ENCODE measurements at regions not wholly inside any gene's neighbourhood (a gene's known extent, or its start where the extent isn't known, plus 50 kb on each side); places are given as distances from the start of the nearest gene placed in this dataset.
"Not testable (repeated sequence)": the region's sequence is repeated elsewhere in the genome, so short reads cannot be mapped to it uniquely, and the experiment has no call there.

DNA sequence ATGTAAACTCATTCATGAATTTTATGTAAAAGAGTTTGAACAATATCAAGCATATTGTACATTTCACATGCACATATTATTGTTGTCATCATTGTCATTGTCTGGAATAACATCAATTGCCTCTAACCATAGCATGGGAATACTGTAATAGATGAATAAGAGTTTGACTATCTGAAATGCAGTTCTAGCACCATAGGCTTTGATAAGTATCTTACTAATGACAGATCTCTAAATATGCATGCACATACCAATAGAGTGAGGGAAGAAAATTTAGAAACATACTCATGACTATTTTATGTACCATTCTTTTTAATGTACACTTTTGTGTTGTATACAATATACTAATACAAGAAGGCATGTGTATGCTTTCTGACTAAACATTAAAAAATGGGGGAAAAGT is 161.6 kb upstream of the SPRY1 start:
- ATAC-seq (ENCODE audit: insufficient read depth, low read depth): no peak
- no peak overlapping the region for H2AFZ ChIP-seq (ENCODE audit: low read depth, low read length)
- DNase-seq: no peak
- no peaks in the 10 kb centered on the region for H3K79me2 ChIP-seq (ENCODE audit: insufficient read depth, low read length)
- no peak overlapping the region for H3K4me3 ChIP-seq (ENCODE audit: low read depth in 1 of 2, low read length in 2 of 2)
- H3K27me3 ChIP-seq (ENCODE audit: insufficient read depth, low read length, poor library complexity): no peaks in the 10 kb centered on the region
- no peaks in the 10 kb centered on the region; the same call in 1 of the 2 replicates for H3K36me3 ChIP-seq (ENCODE audit: insufficient read depth, low read length)
- no peaks in the 10 kb centered on the region for H3K9me3 ChIP-seq (ENCODE audit: insufficient read depth, low read length, severe bottlenecking)
- H3K9ac ChIP-seq (ENCODE audit: low read depth, low read length): no peak overlapping the region
- TF ChIP-seq EZH2 (IDR thresholded peaks at IDR 0.05; ENCODE audit: borderline replicate concordance, low read depth, low read length, severe bottlenecking): no peak
- H3K4me2 ChIP-seq (ENCODE audit: insufficient read depth, low read length): no peak overlapping the region
- no peaks in the 10 kb centered on the region for H4K20me1 ChIP-seq (ENCODE audit: insufficient read depth, low read length)
- no peak overlapping the region for H3K27ac ChIP-seq (ENCODE audit: low read length)
- no peaks in the 10 kb centered on the region for H3K4me1 ChIP-seq (ENCODE audit: insufficient read depth, low read length)

DNA sequence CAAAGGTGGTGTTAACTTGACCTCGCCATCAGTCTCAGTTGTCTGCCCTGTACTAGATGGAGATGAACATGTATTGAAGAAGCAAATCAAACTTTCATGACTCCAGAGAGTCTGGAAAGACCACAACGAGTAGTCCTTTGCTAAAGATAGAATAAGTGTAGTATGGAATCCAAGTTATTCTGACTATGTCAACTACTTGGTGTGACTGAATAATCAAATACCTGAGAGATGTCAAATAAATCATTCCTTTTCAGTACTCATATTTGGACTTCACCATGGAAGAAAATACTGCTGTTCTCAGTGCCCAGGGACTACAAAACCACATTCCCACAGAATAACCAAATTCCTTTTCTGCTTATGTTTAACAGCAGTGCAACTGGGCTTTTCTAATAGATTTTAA is 161.2 kb upstream of the SPRY1 start:
- DNase-seq: no peak
- Histone ChIP-seq H4K20me1 (ENCODE audit: insufficient read depth, low read length) (no peaks in the 10 kb centered on the region), H3K4me2 (ENCODE audit: insufficient read depth, low read length) (no peak overlapping the region), H3K36me3 (ENCODE audit: insufficient read depth, low read length) (no peaks in the 10 kb centered on the region; the same call in 1 of the 2 replicates), H3K79me2 (ENCODE audit: insufficient read depth, low read length) (no peaks in the 10 kb centered on the region), H2AFZ (ENCODE audit: low read depth, low read length) (no peak overlapping the region), H3K27me3 (ENCODE audit: insufficient read depth, low read length, poor library complexity) (no peaks in the 10 kb centered on the region), H3K9me3 (ENCODE audit: insufficient read depth, low read length, severe bottlenecking) (no peaks in the 10 kb centered on the region), H3K4me1 (ENCODE audit: insufficient read depth, low read length) (no peaks in the 10 kb centered on the region), H3K4me3 (ENCODE audit: low read depth in 1 of 2, low read length in 2 of 2) (no peak overlapping the region), H3K9ac (ENCODE audit: low read depth, low read length) (no peak overlapping the region), H3K27ac (ENCODE audit: low read length) (no peak overlapping the region)
- ATAC-seq (ENCODE audit: insufficient read depth, low read depth): no peak
- no peak for TF ChIP-seq EZH2 (IDR thresholded peaks at IDR 0.05; ENCODE audit: borderline replicate concordance, low read depth, low read length, severe bottlenecking)
- TF ChIP-seq, protein P1, sequence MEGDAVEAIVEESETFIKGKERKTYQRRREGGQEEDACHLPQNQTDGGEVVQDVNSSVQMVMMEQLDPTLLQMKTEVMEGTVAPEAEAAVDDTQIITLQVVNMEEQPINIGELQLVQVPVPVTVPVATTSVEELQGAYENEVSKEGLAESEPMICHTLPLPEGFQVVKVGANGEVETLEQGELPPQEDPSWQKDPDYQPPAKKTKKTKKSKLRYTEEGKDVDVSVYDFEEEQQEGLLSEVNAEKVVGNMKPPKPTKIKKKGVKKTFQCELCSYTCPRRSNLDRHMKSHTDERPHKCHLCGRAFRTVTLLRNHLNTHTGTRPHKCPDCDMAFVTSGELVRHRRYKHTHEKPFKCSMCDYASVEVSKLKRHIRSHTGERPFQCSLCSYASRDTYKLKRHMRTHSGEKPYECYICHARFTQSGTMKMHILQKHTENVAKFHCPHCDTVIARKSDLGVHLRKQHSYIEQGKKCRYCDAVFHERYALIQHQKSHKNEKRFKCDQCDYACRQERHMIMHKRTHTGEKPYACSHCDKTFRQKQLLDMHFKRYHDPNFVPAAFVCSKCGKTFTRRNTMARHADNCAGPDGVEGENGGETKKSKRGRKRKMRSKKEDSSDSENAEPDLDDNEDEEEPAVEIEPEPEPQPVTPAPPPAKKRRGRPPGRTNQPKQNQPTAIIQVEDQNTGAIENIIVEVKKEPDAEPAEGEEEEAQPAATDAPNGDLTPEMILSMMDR (IDR thresholded peaks at IDR 0.05; ENCODE audit: borderline replicate concordance, extremely low read depth, low read length, poor library complexity, severe bottlenecking): no peak

DNA sequence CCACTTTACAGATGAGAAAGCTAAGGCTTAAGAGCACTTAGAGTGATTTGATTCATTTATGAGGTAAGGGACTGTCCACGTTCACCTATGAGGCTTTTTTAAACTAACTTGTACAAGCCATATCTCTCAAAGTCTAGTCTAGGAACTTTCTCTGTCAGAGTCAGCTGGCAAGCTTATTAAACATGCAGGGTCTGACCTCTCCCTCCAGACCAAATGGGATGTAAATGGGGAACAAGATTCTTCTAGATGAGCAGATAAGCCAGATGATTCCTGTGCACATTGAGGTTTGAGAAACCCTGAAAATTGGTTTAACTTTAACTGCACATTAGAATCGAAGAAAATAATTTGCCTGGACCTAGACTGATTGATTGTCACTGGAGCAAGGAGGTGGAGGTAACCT is 160.0 kb upstream of the SPRY1 start:
- Histone ChIP-seq H3K36me3 (ENCODE audit: insufficient read depth, low read length) (no peaks in the 10 kb centered on the region; the same call in 1 of the 2 replicates), H3K79me2 (ENCODE audit: insufficient read depth, low read length) (no peaks in the 10 kb centered on the region), H3K4me2 (ENCODE audit: insufficient read depth, low read length) (no peak overlapping the region), H2AFZ (ENCODE audit: low read depth, low read length) (no peak overlapping the region), H3K27me3 (ENCODE audit: insufficient read depth, low read length, poor library complexity) (no peaks in the 10 kb centered on the region), H3K9ac (ENCODE audit: low read depth, low read length) (no peak overlapping the region), H3K4me3 (ENCODE audit: low read depth in 1 of 2, low read length in 2 of 2) (no peak overlapping the region), H3K4me1 (ENCODE audit: insufficient read depth, low read length) (no peaks in the 10 kb centered on the region), H4K20me1 (ENCODE audit: insufficient read depth, low read length) (no peaks in the 10 kb centered on the region), H3K27ac (ENCODE audit: low read length) (no peak overlapping the region), H3K9me3 (ENCODE audit: insufficient read depth, low read length, severe bottlenecking) (no peaks in the 10 kb centered on the region)
- ATAC-seq (ENCODE audit: insufficient read depth, low read depth): no peak
- DNase-seq: no peak
- TF ChIP-seq, protein P1 (IDR thresholded peaks at IDR 0.05; ENCODE audit: borderline replicate concordance, extremely low read depth, low read length, poor library complexity, severe bottlenecking): no peak
- TF ChIP-seq EZH2 (IDR thresholded peaks at IDR 0.05; ENCODE audit: borderline replicate concordance, low read depth, low read length, severe bottlenecking): no peak

DNA sequence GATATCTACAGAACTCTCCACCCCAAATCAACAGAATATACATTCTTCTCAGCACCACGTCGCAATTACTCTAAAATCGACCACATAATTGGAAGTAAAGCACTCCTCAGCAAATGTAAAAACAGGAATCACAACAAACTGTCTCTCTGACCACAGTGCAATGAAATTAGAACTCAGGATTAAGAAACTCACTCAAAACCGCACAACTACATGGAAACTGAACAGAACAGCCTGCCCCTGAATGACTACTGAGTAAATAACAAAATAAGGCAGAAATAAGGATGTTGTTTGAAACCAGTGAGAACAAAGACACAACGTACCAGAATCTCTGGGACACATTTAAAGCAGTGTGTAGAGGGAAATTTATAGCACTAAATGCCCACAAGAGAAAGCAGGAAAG is 156.3 kb upstream of the SPRY1 start:
- ATAC-seq (ENCODE audit: insufficient read depth, low read depth); H3K36me3 ChIP-seq (ENCODE audit: insufficient read depth, low read length); H3K4me3 ChIP-seq (ENCODE audit: low read depth in 1 of 2, low read length in 2 of 2); DNase-seq; H3K4me2 ChIP-seq (ENCODE audit: insufficient read depth, low read length); H3K4me1 ChIP-seq (ENCODE audit: insufficient read depth, low read length); H3K9ac ChIP-seq (ENCODE audit: low read depth, low read length); H3K27ac ChIP-seq (ENCODE audit: low read length); H3K27me3 ChIP-seq (ENCODE audit: insufficient read depth, low read length, poor library complexity); H3K9me3 ChIP-seq (ENCODE audit: insufficient read depth, low read length, severe bottlenecking); H2AFZ ChIP-seq (ENCODE audit: low read depth, low read length); H3K79me2 ChIP-seq (ENCODE audit: insufficient read depth, low read length); H4K20me1 ChIP-seq (ENCODE audit: insufficient read depth, low read length): not testable (repeated sequence)

DNA sequence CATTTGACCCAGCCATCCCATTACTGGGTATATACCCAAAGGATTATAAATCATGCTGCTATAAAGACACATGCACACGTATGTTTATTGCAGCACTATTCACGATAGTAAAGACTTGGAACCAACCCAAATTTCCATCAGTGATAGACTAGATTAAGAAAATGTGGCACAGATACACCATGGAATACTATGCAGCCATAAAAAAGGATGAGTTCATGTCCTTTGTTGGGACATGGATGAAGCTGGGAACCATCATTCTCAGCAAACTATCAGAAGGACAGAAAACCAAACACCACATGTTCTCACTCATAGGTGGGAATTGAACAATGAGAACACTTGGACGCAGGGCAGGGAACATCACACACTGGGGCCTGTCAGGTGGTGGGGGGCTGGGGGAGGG is 153.4 kb upstream of the SPRY1 start:
- not testable (repeated sequence) for H3K9ac ChIP-seq (ENCODE audit: low read depth, low read length); H2AFZ ChIP-seq (ENCODE audit: low read depth, low read length); ATAC-seq (ENCODE audit: insufficient read depth, low read depth); H3K9me3 ChIP-seq (ENCODE audit: insufficient read depth, low read length, severe bottlenecking); H3K4me2 ChIP-seq (ENCODE audit: insufficient read depth, low read length); H3K27me3 ChIP-seq (ENCODE audit: insufficient read depth, low read length, poor library complexity); H3K79me2 ChIP-seq (ENCODE audit: insufficient read depth, low read length); H3K27ac ChIP-seq (ENCODE audit: low read length); H3K4me3 ChIP-seq (ENCODE audit: low read depth in 1 of 2, low read length in 2 of 2); H3K36me3 ChIP-seq (ENCODE audit: insufficient read depth, low read length); H3K4me1 ChIP-seq (ENCODE audit: insufficient read depth, low read length); H4K20me1 ChIP-seq (ENCODE audit: insufficient read depth, low read length); DNase-seq
